Activated CD4-positive, alpha-beta T cell treated with anti-CD3 and anti-CD28 coated beads, Interleukin-2, Interleukin-6, amounts not matched to agents 100 ng/mL and 50 ng/mL, durations not matched to agents 16 hours and 8 hours (primary cell): ENCODE measurements at regions not wholly inside any gene's neighbourhood (a gene's known extent, or its start where the extent isn't known, plus 50 kb on each side); places are given as distances from the start of the nearest gene placed in this dataset.
"Not testable (repeated sequence)": the region's sequence is repeated elsewhere in the genome, so short reads cannot be mapped to it uniquely, and the experiment has no call there.

Experiments used
- DNase-seq: peaks from one replicate; pipeline ENCODE4 v3.0.0-alpha.2; 2020

DNA sequence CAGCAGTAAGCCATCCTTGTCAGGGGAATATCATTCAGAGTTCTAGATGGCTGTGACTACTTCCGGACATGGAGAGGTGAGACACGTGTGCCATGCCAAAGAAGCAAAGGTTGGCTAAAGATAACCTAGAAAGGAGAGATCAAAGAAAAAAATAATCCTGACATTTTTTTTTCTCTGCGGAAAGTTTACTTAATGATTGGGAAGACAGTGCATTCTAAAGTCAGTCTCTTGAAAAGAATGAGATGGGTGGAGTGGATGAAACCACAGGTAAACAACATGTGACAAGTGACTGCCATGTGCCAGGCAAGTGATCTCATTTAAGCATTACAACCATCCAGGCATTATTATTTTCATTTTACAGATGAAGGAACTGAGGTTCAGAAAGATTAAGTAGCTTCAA lies 436.6 kb downstream of the SOX2 start:
- no peak for DNase-seq

DNA sequence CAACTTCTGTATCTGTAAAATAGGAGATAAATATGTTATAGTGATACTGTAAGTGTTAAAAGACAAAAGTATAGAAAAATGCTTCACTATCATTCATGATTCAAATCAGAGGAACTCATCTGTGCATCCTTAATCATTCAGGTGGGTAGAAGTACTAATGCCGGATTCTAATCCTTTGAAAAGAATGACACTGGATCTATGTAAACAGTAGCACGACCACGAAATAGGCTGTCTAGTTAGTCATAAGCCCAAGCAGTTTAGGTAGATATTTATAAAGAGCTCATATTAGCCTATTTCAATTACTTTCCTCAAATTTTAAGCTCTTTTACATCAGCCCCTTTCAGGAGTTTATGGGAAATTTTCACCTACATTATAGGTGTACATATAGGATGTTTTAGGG lies 437.9 kb downstream of the SOX2 start:
- DNase-seq: no peak

DNA sequence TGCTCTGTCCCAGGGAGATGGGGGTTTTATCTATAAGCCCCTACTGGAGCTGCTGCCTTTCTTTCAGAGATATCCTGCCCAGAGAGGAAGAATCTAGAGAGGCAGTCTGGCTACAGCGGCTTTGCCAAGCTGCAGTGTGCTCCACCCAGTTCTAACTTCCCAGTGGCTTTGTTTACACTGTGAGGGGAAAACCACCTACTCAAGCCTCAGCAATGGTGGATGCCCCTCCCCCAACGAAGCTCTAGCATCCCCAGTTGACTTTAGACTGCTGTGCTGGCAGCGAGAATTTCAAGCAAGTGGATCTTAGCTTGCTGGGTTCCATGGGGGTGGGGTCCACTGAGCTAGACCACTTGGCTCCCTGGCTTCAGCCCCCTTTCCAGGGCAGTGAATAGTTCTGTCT lies 444.6 kb downstream of the SOX2 start:
- DNase-seq: not testable (repeated sequence)

DNA sequence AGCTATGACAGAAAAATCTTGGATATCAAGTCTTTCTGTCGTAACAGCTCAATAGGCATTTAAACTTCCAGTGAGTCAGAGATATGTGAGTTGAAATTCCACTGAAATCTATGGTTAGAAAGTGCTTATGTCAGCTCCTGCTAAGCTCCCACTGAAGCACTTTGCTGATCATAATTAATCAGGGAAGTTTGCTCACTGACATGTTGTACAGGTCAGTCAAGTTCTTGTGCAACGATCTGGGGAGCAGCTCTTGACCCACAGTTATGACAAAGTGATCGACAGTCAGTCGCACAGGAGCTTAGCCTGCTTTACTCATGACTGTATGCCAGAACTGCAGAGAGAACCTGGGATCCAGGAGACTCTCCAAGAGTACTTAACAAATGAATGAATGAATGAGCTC lies 453.5 kb downstream of the SOX2 start:
- DNase-seq: no peak

DNA sequence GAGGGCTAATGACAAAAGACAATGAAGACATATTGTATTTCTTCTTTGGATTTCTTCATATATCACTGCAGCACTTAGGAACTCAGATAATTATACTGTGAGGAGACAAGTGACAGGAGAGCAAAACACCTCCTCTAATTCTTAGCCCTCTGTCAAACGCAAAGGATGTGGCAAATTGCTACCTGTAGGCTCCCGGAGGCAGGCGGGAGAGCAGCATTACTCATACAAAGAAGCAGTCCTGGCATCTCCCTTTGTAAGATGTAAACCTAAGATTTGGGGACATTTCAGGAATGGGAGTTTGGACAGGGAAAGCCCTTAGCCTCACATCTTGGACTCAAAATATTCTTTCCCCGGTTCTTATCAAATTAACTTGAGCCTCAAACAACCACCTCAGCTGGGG lies 460.8 kb downstream of the SOX2 start:
- no peak for DNase-seq

DNA sequence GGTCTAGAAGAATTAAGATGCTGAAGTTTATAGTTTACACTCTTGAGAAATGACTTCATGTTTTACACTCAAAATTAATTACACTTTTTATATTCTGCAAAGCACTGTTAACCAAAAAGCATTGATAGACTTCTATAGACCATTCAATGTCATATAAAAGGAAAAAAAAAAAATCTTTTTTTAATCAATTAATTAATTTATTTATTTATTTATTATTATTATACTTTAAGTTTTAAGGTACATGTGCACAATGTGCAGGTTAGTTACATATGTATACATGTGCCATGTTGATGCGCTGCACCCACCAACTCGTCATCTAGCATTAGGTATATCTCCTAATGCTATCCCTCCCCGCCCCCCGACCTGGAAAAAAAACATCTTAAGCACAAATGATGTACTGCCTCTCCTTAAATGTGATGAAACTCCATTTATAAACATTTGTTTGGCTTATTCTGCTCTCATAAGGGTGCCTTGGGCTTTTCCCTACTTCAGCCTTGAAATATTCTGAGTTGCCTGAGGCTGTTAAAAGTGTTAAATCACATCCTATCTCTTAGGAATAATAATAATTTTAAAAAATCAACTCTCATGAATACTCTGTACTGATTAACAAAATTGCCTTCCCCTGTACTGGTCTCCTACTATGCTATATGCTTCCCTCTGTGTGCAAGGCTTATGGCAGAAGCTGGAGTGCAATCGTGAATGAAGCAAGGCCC lies 466.9 kb downstream of the SOX2 start:
- no peak for DNase-seq

DNA sequence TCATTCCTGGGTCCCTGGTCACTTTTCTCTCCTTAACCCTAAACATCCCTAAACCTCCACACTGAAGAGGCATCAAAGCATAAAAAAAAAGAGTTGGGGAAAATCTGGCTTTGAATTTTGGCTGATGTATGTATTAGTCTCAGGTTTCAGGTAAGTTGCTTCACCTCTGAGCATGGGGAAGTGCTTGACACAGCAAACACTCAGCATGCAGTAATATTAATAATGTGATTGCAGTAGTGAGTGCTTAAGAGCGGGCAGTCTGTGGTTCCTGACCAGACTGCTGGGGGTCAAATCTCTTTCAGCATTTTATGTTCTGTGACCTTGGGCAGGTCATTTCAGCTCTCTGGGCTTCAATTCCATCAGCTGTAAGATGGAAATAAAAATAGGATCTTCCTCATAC lies 467.9 kb downstream of the SOX2 start:
- no peak for DNase-seq

DNA sequence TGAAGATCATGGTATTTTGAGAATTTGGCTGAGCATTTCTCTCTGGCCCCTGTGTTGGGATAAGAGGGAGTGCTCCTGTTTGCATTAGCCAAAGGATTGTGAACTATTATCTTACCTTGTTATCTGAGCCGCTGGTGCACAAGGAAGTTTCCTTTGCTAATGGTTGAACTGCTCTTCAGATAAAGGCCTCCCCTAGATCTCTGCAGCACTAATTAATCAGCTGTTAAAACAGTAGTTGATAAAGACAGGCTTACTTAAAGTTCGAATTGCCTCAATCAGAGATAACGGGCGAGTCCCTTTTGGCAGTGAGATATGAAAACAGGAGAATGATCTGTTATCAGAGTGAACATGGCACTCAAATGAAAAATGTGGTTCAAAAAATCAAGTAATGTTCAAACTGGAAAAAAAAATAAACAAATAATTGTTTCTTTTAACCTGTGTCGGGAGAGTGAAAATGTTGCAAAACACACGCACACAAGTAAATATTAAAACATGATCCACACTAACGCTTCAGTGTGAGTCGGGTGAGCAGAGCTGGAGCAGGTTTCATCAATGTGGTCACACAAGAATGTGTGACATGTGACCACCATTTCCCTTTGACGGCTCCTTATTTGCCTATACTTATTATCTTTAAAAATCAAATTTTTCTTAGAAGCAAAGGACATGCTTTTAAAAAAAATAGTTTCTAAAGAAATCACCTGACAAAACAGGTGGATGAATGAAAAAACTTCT lies 469.1 kb downstream of the SOX2 start:
- DNase-seq: no peak

DNA sequence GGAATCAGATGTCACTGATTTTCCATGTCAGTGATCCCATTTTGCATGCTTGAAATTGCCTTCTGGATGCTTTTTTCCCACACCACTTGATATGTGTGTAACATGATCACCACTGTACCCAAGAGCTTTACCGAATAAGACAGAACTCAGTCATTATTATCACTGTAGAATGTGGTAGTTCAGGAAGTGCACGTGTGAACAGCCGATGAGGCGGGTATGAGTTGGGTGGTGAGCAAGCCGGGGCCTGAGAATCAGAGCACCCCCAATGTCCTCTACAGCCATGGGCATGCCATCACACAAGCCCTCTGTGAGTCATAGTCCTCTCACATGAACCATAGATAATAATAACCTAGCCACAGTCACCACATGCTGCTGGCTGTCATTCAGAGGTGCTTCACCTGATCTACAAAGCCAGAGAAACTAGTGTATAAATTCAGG lies 470.8 kb downstream of the SOX2 start:
- DNase-seq: no peak

DNA sequence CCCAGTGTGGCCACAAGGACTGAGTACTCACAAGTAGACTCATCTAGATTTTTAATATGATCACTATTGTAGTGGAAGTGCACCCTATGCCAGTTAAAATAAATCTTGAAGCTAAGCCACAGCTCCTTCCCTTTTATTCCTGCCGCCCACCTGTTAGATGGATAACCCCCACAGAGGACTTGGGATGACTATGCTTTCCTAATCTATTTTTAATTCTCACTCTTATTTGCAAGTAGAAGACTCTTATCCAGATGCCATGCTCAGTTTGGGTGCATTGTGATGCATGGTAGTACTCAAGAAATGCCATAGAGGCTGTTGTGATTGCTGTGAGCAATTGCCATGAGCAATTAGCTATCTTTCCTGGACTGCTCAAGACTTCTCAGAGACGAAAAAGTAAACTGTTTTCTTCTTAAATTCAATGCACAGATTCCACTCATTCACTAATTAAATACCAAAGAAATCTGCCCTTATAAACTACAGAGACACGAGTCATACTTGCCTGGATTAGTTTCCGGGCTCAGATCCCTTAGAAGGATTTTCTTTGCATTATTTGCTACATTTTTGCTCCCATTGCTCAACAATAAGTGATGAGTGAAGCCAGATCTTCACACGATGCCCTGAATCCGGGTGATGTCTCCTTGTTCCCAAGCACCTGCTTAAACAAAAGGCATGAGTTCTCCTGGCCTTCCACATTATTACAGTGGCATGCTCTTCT lies 472.1 kb downstream of the SOX2 start:
- no peak for DNase-seq

DNA sequence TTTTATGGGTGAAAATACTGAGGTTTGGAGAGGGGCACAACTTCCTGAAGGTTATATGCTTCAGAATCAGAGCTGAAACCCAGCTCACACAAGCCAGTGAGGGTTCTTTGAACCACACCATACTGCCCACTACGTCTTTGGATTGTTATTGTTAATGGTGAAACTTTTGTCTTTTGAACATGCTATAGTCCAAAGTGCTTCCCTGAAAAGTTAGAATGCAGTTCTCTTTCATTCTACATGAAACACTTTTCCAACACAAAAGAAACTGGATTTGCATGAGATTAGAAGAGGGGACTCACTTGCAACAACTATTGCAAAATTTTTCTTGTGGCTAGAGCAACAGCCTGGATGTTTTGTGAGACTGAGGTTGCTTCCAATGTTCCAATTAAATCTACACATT lies 473.6 kb downstream of the SOX2 start:
- DNase-seq: no peak

DNA sequence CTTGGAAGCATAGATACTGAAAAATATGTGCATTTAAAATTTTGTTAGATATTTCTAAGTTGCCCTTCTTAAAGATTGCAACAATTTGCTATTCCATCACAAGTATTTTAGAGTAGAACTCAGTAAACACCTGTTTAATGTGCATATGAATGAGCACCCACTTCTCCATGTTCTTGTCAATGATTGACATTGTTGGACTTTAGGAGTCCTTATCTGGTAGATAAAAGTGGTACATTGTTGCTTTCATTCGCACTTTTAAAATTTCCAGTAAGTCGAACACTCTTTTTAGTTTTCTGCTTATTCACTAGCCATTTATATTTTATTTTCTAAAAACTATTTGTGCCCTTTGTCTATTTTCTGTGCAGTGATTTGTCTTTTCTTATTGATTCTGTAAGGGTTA lies 478.3 kb downstream of the SOX2 start:
- DNase-seq: no peak

DNA sequence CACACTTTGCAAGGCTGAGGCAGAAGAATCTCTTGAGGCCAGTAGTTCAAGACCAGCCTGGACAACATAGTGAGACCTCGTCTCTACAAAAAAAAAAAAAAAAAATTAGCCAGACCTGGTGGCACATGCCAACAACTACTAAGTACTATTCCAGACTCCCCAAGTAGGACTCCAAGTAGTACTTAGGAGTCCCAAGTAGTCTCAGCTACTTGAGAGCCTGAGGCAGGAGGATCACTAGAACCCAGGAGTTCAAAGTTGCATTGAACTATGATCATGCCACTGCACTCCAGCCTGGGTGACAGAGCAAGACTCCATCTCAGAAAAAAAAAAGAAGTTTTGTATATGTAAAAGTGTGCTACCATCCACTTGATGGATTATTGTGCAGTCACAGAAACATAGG lies 486.6 kb downstream of the SOX2 start:
- DNase-seq: no peak

DNA sequence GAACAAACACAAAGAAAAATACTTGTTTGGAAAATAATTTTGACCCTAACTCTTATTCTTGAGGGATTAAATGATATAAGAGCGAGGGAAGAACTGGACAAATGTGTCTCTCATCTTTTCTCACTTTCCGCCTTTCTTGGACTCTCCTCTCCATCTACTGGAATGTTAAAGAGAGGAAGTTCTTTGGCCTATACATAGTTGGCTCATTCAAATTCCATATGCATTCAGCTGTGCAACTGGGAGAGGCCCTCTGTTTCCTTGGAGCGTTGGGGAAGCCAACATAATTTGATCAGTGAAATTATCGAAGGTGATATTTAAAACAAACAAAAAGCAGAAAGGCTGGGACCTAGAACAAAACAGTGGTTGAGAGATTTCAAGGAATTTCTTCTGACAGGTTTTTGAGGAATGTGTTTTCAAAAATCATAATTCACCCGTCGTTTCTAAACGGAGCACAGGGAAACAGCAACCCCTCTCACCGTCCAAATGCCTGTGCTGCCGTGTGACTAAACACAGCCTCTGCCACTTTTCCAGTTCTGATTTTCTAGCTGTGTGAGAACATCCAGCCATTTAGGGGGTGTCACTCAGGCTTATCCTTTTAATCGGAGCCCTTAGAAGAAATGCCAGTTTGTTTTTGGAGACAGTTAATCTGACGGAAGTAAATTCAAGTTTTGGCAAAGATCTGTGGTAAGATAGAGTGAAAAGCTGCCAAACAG lies 489.9 kb downstream of the SOX2 start:
- no peak for DNase-seq

DNA sequence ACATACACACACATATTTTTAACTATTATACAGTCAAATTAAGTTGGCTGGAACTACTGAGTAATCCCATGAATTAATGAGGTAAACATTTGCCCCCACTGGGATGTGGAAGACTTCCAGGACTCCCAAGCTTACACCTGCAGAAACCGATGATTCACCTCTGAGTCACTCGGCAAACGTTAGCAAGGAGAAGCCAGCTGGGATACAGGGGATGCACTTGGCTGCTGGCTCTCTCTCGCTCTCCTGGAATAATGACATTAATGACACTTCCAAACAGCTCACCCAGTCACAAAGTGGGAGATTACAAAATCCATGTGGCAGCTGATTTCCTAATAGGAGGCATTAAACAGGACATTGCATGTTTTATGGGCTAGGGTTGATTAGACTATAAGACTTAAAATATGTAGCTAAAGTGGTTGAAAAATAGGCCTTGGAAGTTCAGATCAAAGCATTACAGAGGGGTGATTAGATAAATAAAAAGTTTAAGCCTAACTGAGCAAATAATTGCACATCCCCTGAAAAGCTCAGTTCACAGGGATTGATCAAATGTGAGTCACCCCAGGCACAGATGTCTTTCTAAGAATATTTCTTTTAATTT lies 500.9 kb downstream of the SOX2 start:
- no peak for DNase-seq

DNA sequence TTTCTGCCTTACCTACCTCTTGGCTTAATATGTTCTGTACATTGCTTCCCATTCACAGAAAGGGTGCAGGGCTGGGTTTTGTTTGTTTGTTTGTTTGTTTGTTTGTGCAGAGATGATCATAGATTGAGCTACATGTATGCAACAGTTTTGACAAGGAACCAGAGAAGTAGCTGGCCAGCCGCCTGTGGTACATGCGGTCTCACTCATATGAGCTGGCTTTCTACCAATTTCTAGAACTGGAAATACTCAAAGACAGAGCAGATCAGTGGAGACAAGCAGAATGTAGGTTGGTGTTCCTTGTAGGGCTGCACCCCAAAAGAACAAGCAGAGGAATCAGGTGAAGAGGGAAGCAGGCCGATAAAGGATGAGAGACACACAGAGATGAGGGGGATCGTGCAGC lies 502.7 kb downstream of the SOX2 start:
- no peak for DNase-seq

DNA sequence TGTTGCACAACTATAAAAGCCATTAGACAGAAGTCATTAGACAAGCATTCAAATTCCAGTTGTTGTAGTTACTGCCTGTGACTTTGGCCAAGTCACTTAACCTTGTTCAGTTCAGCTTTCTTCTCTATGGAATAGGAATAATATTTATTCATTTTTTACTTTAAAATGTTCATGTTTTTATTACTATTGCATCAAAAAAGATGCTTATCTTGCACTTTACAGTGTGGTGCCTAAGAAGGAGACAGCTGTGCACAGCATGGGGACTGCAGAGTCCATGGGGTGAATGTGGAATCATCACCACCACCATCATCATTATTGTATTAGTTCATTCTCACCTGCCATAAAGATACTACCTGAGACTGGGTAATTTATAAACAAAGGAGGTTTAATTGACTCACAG lies 504.2 kb downstream of the SOX2 start:
- no peak for DNase-seq

DNA sequence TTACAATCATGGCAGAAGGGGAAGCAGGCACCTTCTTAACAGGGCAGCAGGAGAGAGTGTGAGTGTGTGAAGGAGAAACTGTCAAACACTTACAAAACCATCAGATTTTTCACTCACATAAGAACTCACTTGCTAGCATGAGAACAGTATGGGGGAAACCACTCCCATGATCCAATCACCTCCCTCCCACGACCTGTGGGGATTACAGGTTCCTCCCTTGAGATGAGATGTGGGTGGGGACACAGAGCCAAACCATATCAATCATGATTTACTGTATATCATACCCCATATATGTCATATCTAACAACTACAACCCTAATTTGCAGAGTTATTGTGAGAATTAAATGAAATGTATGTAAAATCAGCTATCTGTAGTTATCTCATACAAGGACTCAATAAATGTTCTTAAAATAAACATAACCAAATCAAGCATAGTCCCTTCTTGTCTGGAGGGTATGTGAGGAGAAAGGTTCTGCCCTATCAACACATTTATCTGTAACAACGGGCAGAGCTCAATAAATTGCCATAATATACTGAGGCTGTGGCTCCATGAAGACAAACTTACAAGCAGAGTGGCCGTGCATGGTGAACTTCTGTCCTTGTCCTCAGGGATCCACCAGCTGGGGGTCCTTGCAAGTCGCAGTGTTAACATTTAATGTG lies 504.7 kb downstream of the SOX2 start:
- no peak for DNase-seq

DNA sequence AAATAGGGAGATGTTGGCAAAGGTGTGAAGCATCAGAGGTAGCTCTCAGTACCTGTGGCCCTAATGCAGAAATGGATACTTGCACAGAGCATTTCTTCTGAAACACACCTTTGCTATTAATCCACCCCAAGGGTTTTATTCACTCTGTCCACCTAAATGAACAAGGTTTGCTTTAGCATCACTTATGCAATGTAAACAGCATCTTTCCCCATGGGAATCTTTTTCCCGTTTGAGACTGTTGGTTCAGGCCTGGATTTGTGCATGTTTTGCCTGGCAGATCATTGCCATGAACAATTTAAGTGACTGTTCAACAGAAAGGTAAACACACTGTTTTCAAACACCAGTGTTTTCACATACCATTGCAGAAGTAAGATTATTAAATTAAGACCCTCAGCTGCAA lies 508.3 kb downstream of the SOX2 start:
- DNase-seq: no peak

DNA sequence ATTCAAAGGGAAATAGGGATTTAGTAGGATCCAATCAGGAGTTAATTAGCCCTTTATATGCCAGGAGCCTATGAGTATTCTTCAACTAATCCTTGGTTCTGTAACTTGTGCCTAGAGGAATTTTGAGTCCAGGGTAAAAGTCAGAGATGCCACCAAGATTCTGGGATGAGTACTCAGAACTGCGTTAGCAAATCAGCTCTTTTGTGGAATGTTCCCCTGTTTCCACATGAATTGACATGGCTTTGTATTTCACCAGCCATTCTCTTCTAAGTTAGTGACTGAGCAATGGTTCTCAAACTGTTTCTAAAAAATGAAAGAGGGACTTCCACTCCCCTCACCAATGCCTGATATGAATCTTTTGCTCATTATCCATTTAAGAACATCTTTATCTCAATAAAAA lies 508.7 kb downstream of the SOX2 start:
- DNase-seq: no peak

DNA sequence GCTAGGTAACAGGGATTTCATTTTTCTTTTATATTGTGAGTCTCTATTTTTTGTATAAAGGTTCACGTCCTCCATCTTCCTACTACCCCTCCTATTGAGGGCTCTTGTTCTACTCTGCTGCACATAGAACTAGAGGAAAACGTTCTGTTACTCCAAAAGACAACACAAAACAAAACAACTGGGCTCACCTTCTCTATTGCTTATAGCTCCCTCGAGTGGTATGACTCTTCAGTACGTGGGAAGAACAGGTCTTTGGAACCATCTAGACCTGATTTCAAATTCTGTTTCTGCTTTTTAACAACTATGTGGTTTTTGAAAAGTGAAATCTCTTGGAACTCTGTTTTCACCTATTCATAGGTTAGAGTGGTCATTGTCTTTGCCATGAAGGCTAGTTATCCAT lies 515.3 kb downstream of the SOX2 start:
- DNase-seq: no peak

DNA sequence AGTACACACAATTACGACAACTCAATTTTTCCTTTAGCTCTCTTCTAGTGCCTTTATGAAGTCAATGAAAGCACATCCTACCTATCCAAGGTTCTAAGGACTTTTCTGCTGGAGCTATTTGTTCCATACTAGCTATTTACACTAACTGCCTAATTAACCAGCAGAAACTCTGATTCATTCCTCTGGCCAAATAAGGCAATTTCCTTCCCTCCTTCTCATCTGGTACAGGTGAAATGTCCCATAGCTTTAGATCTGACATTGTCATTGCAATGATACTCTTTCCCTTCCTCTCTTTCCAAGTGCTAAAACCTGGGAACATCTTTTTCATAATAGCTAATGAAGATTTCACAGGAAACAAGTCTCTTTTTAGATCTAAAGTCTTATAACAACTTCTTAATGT lies 521.7 kb downstream of the SOX2 start:
- no peak for DNase-seq

DNA sequence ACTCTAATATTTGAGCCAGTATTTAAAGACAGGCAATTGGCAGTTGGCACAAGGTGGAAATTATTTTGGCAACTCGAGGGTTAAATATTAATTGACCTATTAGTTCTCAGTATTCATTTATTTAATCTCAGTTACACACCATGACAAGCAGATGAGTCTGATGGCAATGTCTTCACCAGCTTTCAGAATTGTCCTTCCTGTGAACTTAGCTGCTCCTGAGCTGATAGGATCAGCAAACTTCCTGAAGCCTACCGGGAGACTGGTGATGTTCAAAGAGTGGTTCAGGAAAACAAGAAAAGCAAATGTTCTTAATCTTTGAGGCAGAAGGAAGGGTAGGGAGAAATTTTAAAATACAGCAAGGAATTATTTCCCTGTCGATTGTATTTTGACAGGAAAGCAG lies 522.2 kb downstream of the SOX2 start:
- DNase-seq: no peak
